ENCODE measurements at regions not wholly inside any gene's neighbourhood (a gene's known extent, or its start where the extent isn't known, plus 50 kb on each side); places are given as distances from the start of the nearest gene placed in this dataset.

DNA sequence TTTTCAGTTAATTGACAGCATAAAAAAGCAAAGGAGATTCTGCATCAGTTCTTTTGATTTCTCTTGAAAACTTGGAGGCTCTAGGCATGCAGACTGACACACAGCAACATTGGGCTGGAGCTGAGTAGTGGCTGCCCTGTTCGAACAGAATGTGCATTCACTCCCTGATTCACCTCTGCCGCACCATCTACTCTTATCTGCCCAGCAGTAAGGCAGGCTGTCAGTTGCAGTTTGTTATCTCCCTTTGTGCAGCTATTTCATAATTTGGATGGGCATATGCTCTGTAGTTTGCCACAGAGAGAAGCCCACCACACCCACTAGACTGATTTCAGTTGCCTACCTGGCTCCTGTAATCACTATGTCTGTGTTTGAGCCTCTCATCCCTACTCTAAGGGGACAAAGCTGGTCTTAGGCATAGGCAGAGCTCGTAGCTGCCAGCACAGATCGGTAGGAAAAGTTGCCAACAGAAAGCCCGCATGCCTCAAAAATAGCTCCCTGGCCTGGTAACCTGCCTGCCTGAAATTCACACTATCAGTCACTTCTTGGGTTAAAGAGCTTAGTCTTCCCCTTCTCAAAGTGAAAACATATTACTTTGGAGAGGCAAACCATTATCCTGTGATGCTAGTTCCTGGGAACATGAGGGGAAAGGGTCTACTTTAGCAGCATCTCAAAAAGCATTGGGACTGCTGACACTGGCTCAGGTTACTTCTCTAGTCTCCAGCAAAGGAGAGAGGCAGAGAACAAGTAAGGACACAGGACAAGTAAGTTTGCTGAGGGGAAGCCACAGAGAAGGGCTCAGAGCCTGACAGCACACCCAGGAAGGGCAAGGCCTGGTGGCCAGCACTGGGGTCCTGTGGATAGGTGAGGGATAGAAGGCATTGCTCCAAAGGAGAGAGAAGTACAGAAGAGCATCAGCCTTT, 75.9 kb upstream of the TMEM164 start:
- no peak overlapping the region for H3K4me2 ChIP-seq
- TF ChIP-seq Cebpa-rat (IDR thresholded peaks at IDR 0.05): no peak
- no peak overlapping the region for H3K27ac ChIP-seq
- no peaks in the 10 kb centered on the region; the same call in 1 of the 2 replicates for H4K20me1 ChIP-seq
- no peaks in the 10 kb centered on the region for H3K9me3 ChIP-seq
- H3K27me3 ChIP-seq: peaks cover 81% of the 10 kb centered on the region
- H3K4me3 ChIP-seq: no peak overlapping the region
- no peaks in the 10 kb centered on the region for H3K4me1 ChIP-seq
- no peaks in the 10 kb centered on the region for H3K36me3 ChIP-seq
- no peak overlapping the region for H3K9ac ChIP-seq

DNA sequence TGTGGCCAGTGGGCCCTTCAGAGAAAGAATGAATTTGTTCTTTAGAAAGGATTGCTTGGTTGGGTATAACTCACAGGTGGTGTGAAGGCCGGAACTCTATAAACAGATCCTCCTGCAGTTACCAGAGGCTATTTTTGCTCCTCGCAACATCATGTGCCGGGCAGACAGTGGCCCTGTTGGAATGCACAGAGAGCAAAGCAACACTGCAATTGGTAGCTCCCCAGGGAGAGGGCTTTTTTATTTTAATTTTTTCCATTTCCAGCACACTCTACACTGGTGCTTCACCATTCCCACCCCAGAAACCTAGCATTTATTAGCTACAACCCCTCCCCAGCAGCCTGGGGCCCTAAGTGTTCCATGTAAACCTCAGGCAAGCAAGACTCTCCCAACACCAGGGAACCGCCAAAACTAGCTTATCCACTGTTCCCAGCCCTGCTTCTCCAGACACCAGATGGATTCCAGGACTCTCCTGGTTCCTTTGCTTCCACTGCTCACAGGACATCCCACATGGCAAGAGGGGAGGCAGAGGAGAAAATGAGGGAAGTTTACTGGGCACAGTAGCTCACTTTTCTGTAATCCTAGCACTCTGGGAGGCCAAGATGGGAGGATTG, 75.1 kb upstream of the TMEM164 start:
- H3K4me3 ChIP-seq: no peak overlapping the region
- H3K27ac ChIP-seq: no peak overlapping the region
- no peaks in the 10 kb centered on the region for H3K4me1 ChIP-seq
- H4K20me1 ChIP-seq: no peaks in the 10 kb centered on the region; the same call in 1 of the 2 replicates
- no peak overlapping the region for H3K9ac ChIP-seq
- no peak overlapping the region for H3K4me2 ChIP-seq
- peaks cover 81% of the 10 kb centered on the region for H3K27me3 ChIP-seq
- H3K9me3 ChIP-seq: no peaks in the 10 kb centered on the region
- H3K36me3 ChIP-seq: no peaks in the 10 kb centered on the region
- no peak for TF ChIP-seq Cebpa-rat (IDR thresholded peaks at IDR 0.05)

DNA sequence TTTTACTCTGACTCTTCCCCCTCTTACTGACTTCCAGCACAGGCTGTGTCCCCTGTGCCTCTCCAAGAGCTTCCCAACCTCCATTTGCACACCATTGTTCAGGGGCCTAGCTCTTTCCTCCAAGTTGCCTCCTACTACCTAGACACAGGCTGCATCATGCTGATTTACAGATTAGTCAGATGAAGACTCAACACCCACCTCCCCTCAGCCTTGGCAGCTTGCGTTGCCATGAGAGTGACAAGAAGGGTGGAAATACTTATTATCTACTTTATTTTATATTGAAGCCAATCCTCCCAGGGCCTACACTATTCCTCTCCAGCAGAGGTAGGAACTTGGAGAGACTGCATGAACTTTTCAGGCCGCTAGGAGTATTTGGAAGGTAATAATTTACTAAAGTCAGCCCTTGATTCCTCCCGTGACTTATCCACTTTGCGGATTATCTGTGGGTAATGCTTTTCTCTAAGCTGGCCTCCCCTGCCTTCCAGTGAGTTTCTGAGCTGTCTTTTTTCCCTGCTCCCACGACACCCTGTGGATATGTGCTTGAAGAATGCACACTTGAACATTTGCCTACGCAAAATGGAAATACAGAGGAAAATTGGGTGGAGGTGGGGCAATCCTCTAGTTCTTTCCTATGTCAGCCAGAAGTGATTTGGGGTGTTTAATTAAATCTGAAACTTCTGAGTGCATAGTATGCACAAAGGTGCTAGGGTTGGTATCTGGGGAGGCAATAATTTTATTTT, 74.1 kb upstream of the TMEM164 start:
- no peaks in the 10 kb centered on the region for H3K9me3 ChIP-seq
- peaks cover 83% of the 10 kb centered on the region for H3K27me3 ChIP-seq
- no peak for TF ChIP-seq Cebpa-rat (IDR thresholded peaks at IDR 0.05)
- H3K4me2 ChIP-seq: no peak overlapping the region
- H3K9ac ChIP-seq: no peak overlapping the region
- no peak overlapping the region for H3K27ac ChIP-seq
- H4K20me1 ChIP-seq: no peaks in the 10 kb centered on the region; the same call in 1 of the 2 replicates
- no peaks in the 10 kb centered on the region for H3K36me3 ChIP-seq
- no peak overlapping the region for H3K4me3 ChIP-seq
- H3K4me1 ChIP-seq: no peaks in the 10 kb centered on the region

DNA sequence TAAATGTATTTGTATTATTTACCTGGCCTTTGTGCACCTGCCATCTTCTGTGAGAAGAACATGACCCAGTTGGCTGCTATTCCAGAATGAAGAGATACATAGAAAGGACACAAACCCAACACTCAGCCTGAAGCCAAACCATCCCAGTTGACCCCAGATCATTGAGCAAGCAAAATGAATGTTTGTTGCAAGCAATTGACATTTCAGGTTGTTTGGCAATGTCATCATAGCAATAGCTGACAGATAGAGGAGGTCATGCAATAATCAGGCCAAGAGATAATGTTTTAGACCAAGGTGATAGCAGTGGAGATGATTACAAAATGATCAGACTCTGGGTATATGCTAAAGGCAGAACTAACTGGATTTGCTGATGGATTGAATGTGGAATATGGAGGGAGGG, 71.2 kb upstream of the TMEM164 start:
- H4K20me1 ChIP-seq: no peaks in the 10 kb centered on the region; the same call in 1 of the 2 replicates
- H3K4me2 ChIP-seq: no peak overlapping the region
- H3K9me3 ChIP-seq: no peaks in the 10 kb centered on the region
- no peaks in the 10 kb centered on the region for H3K36me3 ChIP-seq
- no peak overlapping the region for H3K4me3 ChIP-seq
- H3K9ac ChIP-seq: no peak overlapping the region
- no peak for TF ChIP-seq Cebpa-rat (IDR thresholded peaks at IDR 0.05)
- no peak overlapping the region for H3K27ac ChIP-seq
- peaks cover 84% of the 10 kb centered on the region for H3K27me3 ChIP-seq
- no peaks in the 10 kb centered on the region for H3K4me1 ChIP-seq

DNA sequence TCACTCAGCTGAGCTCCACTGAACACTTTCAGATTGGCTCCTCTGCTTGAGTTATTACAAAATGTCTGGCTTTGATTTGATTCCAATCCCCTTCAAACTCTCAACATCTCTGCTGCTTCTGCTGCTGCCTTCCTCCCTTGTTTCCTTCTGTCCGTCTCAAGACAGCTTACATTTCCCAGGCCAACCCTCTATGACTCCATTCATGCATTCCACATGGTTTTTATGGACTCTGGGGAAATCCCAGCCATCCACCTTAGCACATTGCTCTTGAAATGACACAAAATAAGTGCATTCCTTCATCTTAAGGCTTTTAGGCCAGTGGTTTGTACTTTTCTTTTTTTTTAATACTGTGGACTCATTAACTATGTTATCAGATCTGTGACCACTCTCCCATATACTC, 68.5 kb upstream of the TMEM164 start:
- H3K36me3 ChIP-seq: no peaks in the 10 kb centered on the region
- TF ChIP-seq Cebpa-rat (IDR thresholded peaks at IDR 0.05): no peak
- no peak overlapping the region for H3K4me3 ChIP-seq
- H3K4me1 ChIP-seq: no peaks in the 10 kb centered on the region
- H3K9ac ChIP-seq: no peak overlapping the region
- no peak overlapping the region for H3K27ac ChIP-seq
- H3K4me2 ChIP-seq: no peak overlapping the region
- no peaks in the 10 kb centered on the region for H3K9me3 ChIP-seq
- H3K27me3 ChIP-seq: peaks cover 73% of the 10 kb centered on the region
- no peaks in the 10 kb centered on the region for H4K20me1 ChIP-seq

DNA sequence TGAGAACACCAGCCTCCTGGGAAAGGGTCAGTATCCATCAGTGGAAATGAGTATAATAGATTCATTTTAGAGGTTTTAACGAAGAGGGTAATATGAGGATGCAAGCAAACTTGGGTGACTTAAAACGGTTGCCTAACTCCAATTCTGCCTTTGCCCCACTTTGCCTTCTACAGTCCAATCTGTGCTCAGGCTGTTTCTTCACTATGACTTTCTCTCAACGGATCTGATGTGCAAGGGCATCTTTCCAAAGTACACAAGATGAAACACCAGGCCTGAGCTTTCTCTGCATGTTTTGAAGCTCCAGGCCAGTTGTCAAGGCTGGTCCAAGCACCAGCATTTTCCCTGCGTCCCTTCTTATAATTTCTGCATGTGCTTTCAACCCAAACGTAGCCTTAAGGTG, 68.0 kb upstream of the TMEM164 start:
- no peak overlapping the region for H3K9ac ChIP-seq
- H4K20me1 ChIP-seq: no peaks in the 10 kb centered on the region
- H3K9me3 ChIP-seq: no peaks in the 10 kb centered on the region
- no peak overlapping the region for H3K4me3 ChIP-seq
- H3K4me1 ChIP-seq: no peaks in the 10 kb centered on the region
- H3K27ac ChIP-seq: no peak overlapping the region
- H3K36me3 ChIP-seq: no peaks in the 10 kb centered on the region
- H3K4me2 ChIP-seq: no peak overlapping the region
- peaks cover 73% of the 10 kb centered on the region for H3K27me3 ChIP-seq
- TF ChIP-seq Cebpa-rat (IDR thresholded peaks at IDR 0.05): no peak

DNA sequence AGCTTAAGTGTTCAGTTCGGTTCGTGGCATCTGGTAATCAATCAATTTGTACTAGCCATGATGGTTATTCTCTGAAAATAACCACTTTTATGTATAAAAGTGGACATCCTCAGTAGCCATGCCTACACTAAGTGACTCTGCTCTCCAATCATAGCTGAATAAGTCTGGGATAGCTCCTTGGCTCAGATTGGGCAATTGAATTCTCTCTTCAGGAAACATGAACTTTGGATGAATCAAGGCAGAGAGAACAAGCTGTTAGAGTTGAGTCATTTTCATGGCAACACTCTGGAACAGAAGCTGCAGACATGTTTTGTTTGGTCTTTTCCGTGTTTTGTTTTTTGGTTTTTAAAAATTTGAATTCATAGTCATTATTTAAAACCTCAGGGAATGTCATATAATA, 66.8 kb upstream of the TMEM164 start:
- TF ChIP-seq Cebpa-rat (IDR thresholded peaks at IDR 0.05): no peak
- Histone ChIP-seq H3K4me1 (no peaks in the 10 kb centered on the region), H3K36me3 (no peaks in the 10 kb centered on the region), H3K9ac (no peak overlapping the region), H3K9me3 (no peaks in the 10 kb centered on the region), H3K4me2 (no peak overlapping the region), H3K4me3 (no peak overlapping the region), H4K20me1 (no peaks in the 10 kb centered on the region), H3K27ac (no peak overlapping the region), H3K27me3 (peaks cover 73% of the 10 kb centered on the region)

DNA sequence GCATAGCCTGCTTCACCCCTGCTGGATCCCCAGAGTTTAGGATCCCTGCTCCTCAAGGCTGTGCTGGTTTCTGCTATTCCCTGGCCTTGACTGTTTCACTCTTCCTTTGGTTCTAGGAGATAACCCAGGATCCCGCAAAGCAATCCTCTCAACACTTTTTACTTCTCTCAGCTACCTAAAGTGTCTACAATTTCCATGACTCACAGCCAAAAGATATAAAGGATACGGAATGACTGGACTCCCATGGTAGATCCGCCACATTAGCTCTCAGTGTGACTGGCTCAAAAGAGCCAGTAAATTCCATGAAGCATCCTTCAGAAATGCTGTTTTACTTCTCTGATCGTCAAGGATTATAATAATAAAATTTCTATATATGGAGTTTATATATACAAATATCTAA, 66.3 kb upstream of the TMEM164 start:
- no peaks in the 10 kb centered on the region for H4K20me1 ChIP-seq
- no peaks in the 10 kb centered on the region for H3K9me3 ChIP-seq
- no peak for TF ChIP-seq Cebpa-rat (IDR thresholded peaks at IDR 0.05)
- no peak overlapping the region for H3K9ac ChIP-seq
- H3K27ac ChIP-seq: no peak overlapping the region
- H3K36me3 ChIP-seq: no peaks in the 10 kb centered on the region
- H3K4me2 ChIP-seq: no peak overlapping the region
- H3K4me3 ChIP-seq: no peak overlapping the region
- H3K27me3 ChIP-seq: peaks cover 77% of the 10 kb centered on the region
- H3K4me1 ChIP-seq: no peaks in the 10 kb centered on the region

DNA sequence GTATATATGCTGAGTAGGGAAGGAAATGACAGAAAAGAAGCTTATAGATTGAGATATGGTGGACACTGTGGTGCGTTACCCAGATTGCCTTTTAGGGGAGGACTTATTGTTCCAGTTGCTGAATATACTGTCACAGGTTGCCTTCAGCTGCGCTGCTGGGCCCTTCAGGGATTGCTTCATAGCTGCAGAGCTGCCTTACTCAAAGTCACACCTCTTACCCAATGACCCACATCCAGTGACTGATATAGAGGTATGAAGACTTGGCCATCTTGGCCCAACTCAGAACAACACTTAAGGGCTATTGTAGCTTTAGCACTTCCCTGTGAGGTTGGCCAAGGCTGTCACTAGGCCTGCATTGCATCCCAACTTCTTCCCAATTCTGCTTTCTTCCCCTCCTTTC, 63.4 kb upstream of the TMEM164 start:
- no peaks in the 10 kb centered on the region for H3K9me3 ChIP-seq
- no peaks in the 10 kb centered on the region for H4K20me1 ChIP-seq
- H3K4me3 ChIP-seq: no peak overlapping the region
- peaks cover 84% of the 10 kb centered on the region for H3K27me3 ChIP-seq
- no peak overlapping the region for H3K9ac ChIP-seq
- H3K27ac ChIP-seq: no peak overlapping the region
- no peaks in the 10 kb centered on the region for H3K36me3 ChIP-seq
- no peak overlapping the region for H3K4me2 ChIP-seq
- no peaks in the 10 kb centered on the region for H3K4me1 ChIP-seq
- no peak for TF ChIP-seq Cebpa-rat (IDR thresholded peaks at IDR 0.05)

DNA sequence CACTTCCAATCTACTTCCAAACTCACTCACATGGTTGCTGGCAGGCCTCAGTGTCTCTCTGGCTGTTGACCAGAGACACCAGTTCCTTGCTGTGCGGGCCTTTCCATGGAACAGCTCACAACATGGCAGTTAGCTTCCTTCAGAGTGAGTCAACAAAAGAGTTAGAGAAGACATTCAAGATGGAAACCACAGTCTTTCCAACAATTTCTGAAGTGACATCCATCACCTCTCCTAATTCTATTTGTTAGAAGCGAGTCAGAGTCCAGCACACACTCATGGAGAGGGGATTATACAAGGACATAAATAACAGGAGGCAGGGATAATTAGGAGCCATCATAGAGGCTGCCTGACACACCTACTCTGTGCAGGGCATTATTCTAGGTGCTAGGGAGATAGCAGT, 62.5 kb upstream of the TMEM164 start:
- Histone ChIP-seq H3K4me2 (no peak overlapping the region), H3K4me3 (no peak overlapping the region), H3K9ac (no peak overlapping the region), H3K27ac (no peak overlapping the region), H4K20me1 (no peaks in the 10 kb centered on the region), H3K4me1 (no peaks in the 10 kb centered on the region), H3K36me3 (no peaks in the 10 kb centered on the region), H3K27me3 (peaks cover 84% of the 10 kb centered on the region), H3K9me3 (no peaks in the 10 kb centered on the region)
- TF ChIP-seq Cebpa-rat (IDR thresholded peaks at IDR 0.05): no peak

Measured in BLaER1 (cell line).